ENCODE measurements at regions not wholly inside any gene's neighbourhood (a gene's known extent, or its start where the extent isn't known, plus 50 kb on each side); places are given as distances from the start of the nearest gene placed in this dataset.
"Not testable (repeated sequence)": the region's sequence is repeated elsewhere in the genome, so short reads cannot be mapped to it uniquely, and the experiment has no call there.

GRCh38 chr4:123638834-123639233, 242.2 kb downstream of the SPRY1 start:
- DNase-seq (ENCODE audit: low read depth) = no peak

GRCh38 chr4:123640271-123640670, 243.7 kb downstream of the SPRY1 start:
- DNase-seq (ENCODE audit: low read depth) = no peak

- DNase-seq (ENCODE audit: low read depth) = no peak
Observed at GRCh38 chr4:123640824-123641223, 244.2 kb downstream of the SPRY1 start.

- DNase-seq (ENCODE audit: low read depth) = no peak
Observed at GRCh38 chr4:123643691-123644090, 247.1 kb downstream of the SPRY1 start.

- DNase-seq (ENCODE audit: low read depth) = no peak
Observed at GRCh38 chr4:123649250-123649644, 252.7 kb downstream of the SPRY1 start.

- peak; percentile 61 for DNase-seq (ENCODE audit: low read depth)
Observed at GRCh38 chr4:123649645-123650391, 253.2 kb downstream of the SPRY1 start.

GRCh38 chr4:123651066-123651465, 254.5 kb downstream of the SPRY1 start:
- no peak for DNase-seq (ENCODE audit: low read depth)

- DNase-seq (ENCODE audit: low read depth) = no peak
Observed at GRCh38 chr4:123651536-123652180, 255.1 kb downstream of the SPRY1 start.

GRCh38 chr4:123652476-123652875, 255.9 kb downstream of the SPRY1 start:
- no peak for DNase-seq (ENCODE audit: low read depth)

GRCh38 chr4:123653236-123653635, 256.6 kb downstream of the SPRY1 start:
- no peak for DNase-seq (ENCODE audit: low read depth)

GRCh38 chr4:123656746-123657294, 260.2 kb downstream of the SPRY1 start:
- DNase-seq (ENCODE audit: low read depth) = not testable (repeated sequence)

- not testable (repeated sequence) for DNase-seq (ENCODE audit: low read depth)
Observed at GRCh38 chr4:123657606-123658005, 261.0 kb downstream of the SPRY1 start.

- no peak for DNase-seq (ENCODE audit: low read depth)
Observed at GRCh38 chr4:123659262-123659661, 262.7 kb downstream of the SPRY1 start.

- no peak for DNase-seq (ENCODE audit: low read depth)
Observed at GRCh38 chr4:123659730-123660129, 263.1 kb downstream of the SPRY1 start.

- DNase-seq (ENCODE audit: low read depth) = no peak
Observed at GRCh38 chr4:123661080-123661737, 264.6 kb downstream of the SPRY1 start.

GRCh38 chr4:123662827-123663226, 266.2 kb downstream of the SPRY1 start:
- DNase-seq (ENCODE audit: low read depth) = no peak

- no peak for DNase-seq (ENCODE audit: low read depth)
Observed at GRCh38 chr4:123666486-123666885, 269.9 kb downstream of the SPRY1 start.

- no peak for DNase-seq (ENCODE audit: low read depth)
Observed at GRCh38 chr4:123667496-123667895, 270.9 kb downstream of the SPRY1 start.

GRCh38 chr4:123667991-123668390, 271.4 kb downstream of the SPRY1 start:
- DNase-seq (ENCODE audit: low read depth) = no peak

GRCh38 chr4:123671636-123672404, 275.2 kb downstream of the SPRY1 start:
- DNase-seq (ENCODE audit: low read depth) = no peak

- DNase-seq (ENCODE audit: low read depth) = no peak
Observed at GRCh38 chr4:123672987-123673386, 276.4 kb downstream of the SPRY1 start.

GRCh38 chr4:123673971-123674370, 277.4 kb downstream of the SPRY1 start:
- no peak for DNase-seq (ENCODE audit: low read depth)
